Neural cell (in vitro differentiated cells): ENCODE measurements at regions not wholly inside any gene's neighbourhood (a gene's known extent, or its start where the extent isn't known, plus 50 kb on each side); places are given as distances from the start of the nearest gene placed in this dataset.

Experiments
- H2AFZ ChIP-seq: fragments of 200-600, 300-800 bp; sonication (generic), shearing (Covaris generic); 2 replicates; pipeline ENCODE4 v1.6.0; 2014; ENCODE audit warnings: low read depth, mild to moderate bottlenecking, antibody characterized with exemption, low read length, moderate library complexity
- H3F3A ChIP-seq: fragments of 200-600 bp; shearing (Covaris generic); 2 replicates; pipeline ENCODE4 v1.6.1; 2016; ENCODE audit warnings: mild to moderate bottlenecking, moderate library complexity, mixed read lengths, antibody characterized with exemption, low read length; ENCODE audit not compliant: insufficient read depth, poor library complexity, severe bottlenecking
- H3K27ac ChIP-seq: fragments of 200-600, 300-800 bp; sonication (generic), shearing (Covaris generic); 2 replicates; pipeline ENCODE4 v1.5.1; 2014; ENCODE audit warnings: mild to moderate bottlenecking, low read length, moderate library complexity
- H3K27me3 ChIP-seq: fragments of 300-800, 200-600 bp; sonication (generic), shearing (Covaris generic); 2 replicates; pipeline ENCODE4 v1.6.0; 2014; ENCODE audit warnings: mild to moderate bottlenecking, low read depth, low read length, moderate library complexity; ENCODE audit not compliant: insufficient read depth
- H3K36me3 ChIP-seq: fragments of 300-800, 200-600 bp; sonication (generic), shearing (Covaris generic); 2 replicates; pipeline ENCODE4 v1.5.1; 2014; ENCODE audit warnings: mild to moderate bottlenecking, antibody characterized with exemption, low read length, moderate library complexity; ENCODE audit not compliant: insufficient read depth
- H3K4me2 ChIP-seq: fragments of 300-800, 200-600 bp; sonication (generic), shearing (Covaris generic); 2 replicates; pipeline ENCODE4 v1.6.0; 2014; ENCODE audit warnings: mild to moderate bottlenecking, low read length
- H3K4me3 ChIP-seq: fragments of 300-800, 200-600 bp; sonication (generic), shearing (Covaris generic); 2 replicates; pipeline ENCODE4 v1.5.1; 2014; ENCODE audit warnings: mild to moderate bottlenecking, low read length, moderate library complexity
- H3K79me2 ChIP-seq: fragments of 200-600 bp; shearing (Covaris generic); replicated peaks from 2 replicates; pipeline ENCODE4 v1.6.0; 2014; ENCODE audit warnings: mild to moderate bottlenecking, low read length, moderate library complexity; ENCODE audit not compliant: insufficient read depth
- H3K9ac ChIP-seq: fragments of 300-800, 200-600 bp; sonication (generic), shearing (Covaris generic); 2 replicates; pipeline ENCODE4 v1.6.1; 2016; ENCODE audit warnings: mild to moderate bottlenecking, low read length, mixed read lengths
- H3K9me2 ChIP-seq: fragments of 200-600 bp; shearing (Covaris generic); 2 replicates; pipeline ENCODE4 v1.6.1; 2016; ENCODE audit warnings: mild to moderate bottlenecking, low read length, mixed read lengths; ENCODE audit not compliant: insufficient read depth
- H3K9me3 ChIP-seq: fragments of 200-600, 300-800 bp; sonication (generic), shearing (Covaris generic); 2 replicates; pipeline ENCODE4 v1.6.1; 2016; ENCODE audit warnings: mild to moderate bottlenecking, mixed run types, low read length, moderate library complexity, mixed read lengths
- H4K20me1 ChIP-seq: fragments of 200-600 bp; shearing (Covaris generic); 2 replicates; pipeline ENCODE4 v1.6.1; 2016; ENCODE audit warnings: mild to moderate bottlenecking, mixed run types; ENCODE audit not compliant: insufficient read depth
- CTCF ChIP-seq: fragments of 450-650 bp; IDR thresholded peaks from 2 replicates; pipeline ENCODE4 v1.5.1; 2014; ENCODE audit warnings: antibody characterized with exemption, mild to moderate bottlenecking, moderate library complexity; ENCODE audit not compliant: poor library complexity, severe bottlenecking
- EP300 ChIP-seq: fragments of 450-650 bp; conservative IDR thresholded peaks from 2 replicates; pipeline ENCODE4 v1.6.1; 2014; ENCODE audit warnings: antibody characterized with exemption, mild to moderate bottlenecking, moderate library complexity; ENCODE audit not compliant: poor library complexity, severe bottlenecking
- EZH2 ChIP-seq: fragments of 200-600, 300-800 bp; shearing (Covaris generic), sonication (generic); IDR thresholded peaks from 2 replicates; pipeline ENCODE4 v1.6.1; 2014; ENCODE audit warnings: antibody characterized with exemption, low read length, borderline replicate concordance, mild to moderate bottlenecking; ENCODE audit not compliant: insufficient read depth, poor library complexity, severe bottlenecking
- MXI1 ChIP-seq: fragments of 450-650 bp; conservative IDR thresholded peaks from 2 replicates; pipeline ENCODE4 v1.6.1; 2014; ENCODE audit warnings: antibody characterized with exemption, mild to moderate bottlenecking; ENCODE audit not compliant: poor library complexity, severe bottlenecking
- POLR2AphosphoS5 ChIP-seq: IDR thresholded peaks from 2 replicates; pipeline ENCODE4 v1.6.1; 2012
- RAD21 ChIP-seq: fragments of 450-650 bp; conservative IDR thresholded peaks from 2 replicates; pipeline ENCODE4 v1.6.1; 2014; ENCODE audit warnings: antibody characterized with exemption, mild to moderate bottlenecking, moderate library complexity
- REST ChIP-seq: IDR thresholded peaks from 2 replicates; pipeline ENCODE4 v1.6.1; 2012; ENCODE audit warnings: borderline replicate concordance
- SMC3 ChIP-seq: fragments of 450-650 bp; conservative IDR thresholded peaks from 2 replicates; pipeline ENCODE4 v1.6.1; 2014; ENCODE audit warnings: antibody characterized with exemption, mild to moderate bottlenecking, moderate library complexity; ENCODE audit not compliant: poor library complexity
- TAF1 ChIP-seq: IDR thresholded peaks from 2 replicates; pipeline ENCODE4 v1.6.1; 2012; ENCODE audit warnings: low read depth

DNA sequence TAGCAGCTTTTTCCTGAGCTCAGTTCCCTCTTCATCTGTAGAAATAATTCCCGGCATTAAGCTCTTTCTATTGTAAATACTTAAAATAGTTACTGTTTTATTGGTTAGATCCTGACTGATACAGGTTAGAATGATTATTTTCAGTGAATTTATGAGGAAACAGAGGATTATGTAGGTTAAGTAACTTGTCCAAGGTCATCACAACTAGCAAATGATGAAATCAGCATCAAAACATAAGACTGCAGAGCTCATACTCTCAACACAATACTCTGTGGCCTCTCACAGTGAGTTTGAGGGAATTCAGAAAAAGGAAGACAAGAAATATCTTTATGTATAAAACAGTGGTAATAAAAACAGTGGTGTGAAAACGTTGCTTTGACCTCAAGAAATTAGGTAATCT is 113.2 kb upstream of the DLX2 start:
- H3K4me2 ChIP-seq: peak overlapping the region; percentile 38
- peak overlapping the region; percentile 10 for H3K9ac ChIP-seq
- H3K27me3 ChIP-seq: no peaks in the 10 kb centered on the region
- H3K27ac ChIP-seq: peak overlapping the region; percentile 72
- H3K9me2 ChIP-seq: no peaks in the 10 kb centered on the region
- H2AFZ ChIP-seq: peak overlapping the region; percentile 7
- H3K79me2 ChIP-seq: no peaks in the 10 kb centered on the region
- H3F3A ChIP-seq: no peaks in the 10 kb centered on the region
- peak overlapping the region; percentile 36 for H3K4me3 ChIP-seq
- H3K36me3 ChIP-seq: no peaks in the 10 kb centered on the region
- no peaks in the 10 kb centered on the region for H4K20me1 ChIP-seq
- no peaks in the 10 kb centered on the region for H3K9me3 ChIP-seq
- TF ChIP-seq POLR2AphosphoS5 (no peak), RAD21 (no peak), REST (no peak), EP300 (no peak), TAF1 (no peak), SMC3 (no peak), EZH2 (no peak), CTCF (no peak)

- Histone ChIP-seq H3K27me3 (no peaks in the 10 kb centered on the region), H3K27ac (peak overlapping the region; percentile 72), H3K36me3 (no peaks in the 10 kb centered on the region), H3K9ac (peak overlapping the region; percentile 19), H4K20me1 (no peaks in the 10 kb centered on the region), H3K9me2 (no peaks in the 10 kb centered on the region), H3K4me2 (peak overlapping the region; percentile 38), H3K79me2 (no peaks in the 10 kb centered on the region), H2AFZ (peak overlapping the region; percentile 52), H3F3A (no peaks in the 10 kb centered on the region), H3K4me3 (peak overlapping the region; percentile 36), H3K9me3 (no peaks in the 10 kb centered on the region)
- peak; percentile 41 for TF ChIP-seq SMC3
- TF ChIP-seq RAD21: peak; percentile 40
- TF ChIP-seq POLR2AphosphoS5: peak; percentile 56
- peak; percentile 73 for TF ChIP-seq EP300
- TF ChIP-seq REST: peak; percentile 59
- TF ChIP-seq CTCF: peak; percentile 13
- no peak for TF ChIP-seq EZH2
- TF ChIP-seq MXI1: peak; percentile 32
- TF ChIP-seq TAF1: no peak
Observed at GRCh38 chr2:172216477-172216876, 113.8 kb upstream of the DLX2 start.
